Gastroesophageal sphincter (tissue), 3 donors: ENCODE measurements at regions not wholly inside any gene's neighbourhood (a gene's known extent, or its start where the extent isn't known, plus 50 kb on each side); places are given as distances from the start of the nearest gene placed in this dataset.

ENCODE experiments used
- POLR2A ChIP-seq, 2 donors: fragments of 450-650 bp; IDR thresholded peaks; one replicate each; pipeline ENCODE4 v1.6.1; 2017; ENCODE audit warnings: antibody characterized with exemption in 2 of 2, mild to moderate bottlenecking in 2 of 2, moderate library complexity in 1 of 2
- TF ChIP-seq, protein P1 (sequence below), 4 experiments: fragments of 200-600 bp in 2 of 4; fragments of 450-650 bp in 2 of 4; sonication (generic) in 1 of 4; IDR thresholded peaks; one replicate each; pipeline ENCODE4 v1.5.1; 2017 to 2019; ENCODE audit warnings: antibody characterized with exemption in 4 of 4, mild to moderate bottlenecking in 2 of 4, moderate library complexity in 2 of 4

- TF ChIP-seq, protein P1, sequence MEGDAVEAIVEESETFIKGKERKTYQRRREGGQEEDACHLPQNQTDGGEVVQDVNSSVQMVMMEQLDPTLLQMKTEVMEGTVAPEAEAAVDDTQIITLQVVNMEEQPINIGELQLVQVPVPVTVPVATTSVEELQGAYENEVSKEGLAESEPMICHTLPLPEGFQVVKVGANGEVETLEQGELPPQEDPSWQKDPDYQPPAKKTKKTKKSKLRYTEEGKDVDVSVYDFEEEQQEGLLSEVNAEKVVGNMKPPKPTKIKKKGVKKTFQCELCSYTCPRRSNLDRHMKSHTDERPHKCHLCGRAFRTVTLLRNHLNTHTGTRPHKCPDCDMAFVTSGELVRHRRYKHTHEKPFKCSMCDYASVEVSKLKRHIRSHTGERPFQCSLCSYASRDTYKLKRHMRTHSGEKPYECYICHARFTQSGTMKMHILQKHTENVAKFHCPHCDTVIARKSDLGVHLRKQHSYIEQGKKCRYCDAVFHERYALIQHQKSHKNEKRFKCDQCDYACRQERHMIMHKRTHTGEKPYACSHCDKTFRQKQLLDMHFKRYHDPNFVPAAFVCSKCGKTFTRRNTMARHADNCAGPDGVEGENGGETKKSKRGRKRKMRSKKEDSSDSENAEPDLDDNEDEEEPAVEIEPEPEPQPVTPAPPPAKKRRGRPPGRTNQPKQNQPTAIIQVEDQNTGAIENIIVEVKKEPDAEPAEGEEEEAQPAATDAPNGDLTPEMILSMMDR (IDR thresholded peaks at IDR 0.05): no peak
- no peak for TF ChIP-seq POLR2A (IDR thresholded peaks at IDR 0.05)
These were observed 264.2 kb downstream of the USP25 start for GRCh38 chr21:15993951-15994350.
